GM21786 (cell line): ENCODE measurements at regions not wholly inside any gene's neighbourhood (a gene's known extent, or its start where the extent isn't known, plus 50 kb on each side); places are given as distances from the start of the nearest gene placed in this dataset.

Source experiments
- ATAC-seq: cut with Tn5 transposase; IDR thresholded peaks from one replicate; pipeline ENCODE4 v1.9.1; 2021; ENCODE audit not compliant: unreplicated experiment

GRCh38 chr16:50964491-50964890, 186.6 kb downstream of the SALL1 start:
- no peak for ATAC-seq

- ATAC-seq, result no peak
Measured at GRCh38 chr16:50961952-50962351, 189.1 kb downstream of the SALL1 start.

- ATAC-seq, result no peak
Measured at GRCh38 chr16:50960517-50961202, 190.4 kb downstream of the SALL1 start.

GRCh38 chr16:50957056-50957455, 194.0 kb downstream of the SALL1 start:
- ATAC-seq, result no peak

GRCh38 chr16:50956637-50957036, 194.4 kb downstream of the SALL1 start:
- ATAC-seq, result no peak

GRCh38 chr16:50955311-50955710, 195.8 kb downstream of the SALL1 start:
- ATAC-seq, result no peak

GRCh38 chr16:50954469-50954868, 196.6 kb downstream of the SALL1 start:
- no peak for ATAC-seq

GRCh38 chr16:50953290-50953689, 197.8 kb downstream of the SALL1 start:
- no peak for ATAC-seq

GRCh38 chr16:50950955-50951354, 200.1 kb downstream of the SALL1 start:
- no peak for ATAC-seq

- no peak for ATAC-seq
Measured at GRCh38 chr16:50948268-50948930, 202.7 kb downstream of the SALL1 start.

- ATAC-seq, result no peak
Measured at GRCh38 chr16:50947826-50948225, 203.2 kb downstream of the SALL1 start.

- no peak for ATAC-seq
Measured at GRCh38 chr16:50946606-50947005, 204.5 kb downstream of the SALL1 start.

- ATAC-seq, result no peak
Measured at GRCh38 chr16:50946098-50946497, 204.2 kb downstream of the CYLD start.

GRCh38 chr16:50945171-50945570, 203.3 kb downstream of the CYLD start:
- no peak for ATAC-seq

- no peak for ATAC-seq
Measured at GRCh38 chr16:50944436-50944835, 202.6 kb downstream of the CYLD start.

- no peak for ATAC-seq
Measured at GRCh38 chr16:50944033-50944432, 202.1 kb downstream of the CYLD start.

- no peak for ATAC-seq
Measured at GRCh38 chr16:50942143-50942542, 200.3 kb downstream of the CYLD start.

- ATAC-seq, result no peak
Measured at GRCh38 chr16:50941681-50942080, 199.8 kb downstream of the CYLD start.

- no peak for ATAC-seq
Measured at GRCh38 chr16:50940275-50940854, 198.5 kb downstream of the CYLD start.

- ATAC-seq, result no peak
Measured at GRCh38 chr16:50939356-50939755, 197.5 kb downstream of the CYLD start.

GRCh38 chr16:50938932-50939331, 197.0 kb downstream of the CYLD start:
- ATAC-seq, result no peak

- ATAC-seq, result no peak
Measured at GRCh38 chr16:50933262-50933661, 191.4 kb downstream of the CYLD start.
